Progenitor cell of endocrine pancreas (in vitro differentiated cells): ENCODE measurements at regions not wholly inside any gene's neighbourhood (a gene's known extent, or its start where the extent isn't known, plus 50 kb on each side); places are given as distances from the start of the nearest gene placed in this dataset.

Experiments used
- DNase-seq: peaks from one replicate; pipeline ENCODE4 v3.0.0; 2021; ENCODE audit warnings: low spot score; ENCODE audit not compliant: unreplicated experiment
- H3K27ac Mint-ChIP-seq: 2 replicates; pipeline ENCODE4 v1.8.0; 2021; ENCODE audit warnings: mild to moderate bottlenecking, moderate library complexity, mixed read lengths
- H3K27me3 Mint-ChIP-seq: 2 replicates; pipeline ENCODE4 v1.8.0; 2021; ENCODE audit warnings: mixed read lengths
- H3K36me3 Mint-ChIP-seq: 2 replicates; pipeline ENCODE4 v1.8.0; 2022; ENCODE audit warnings: mixed read lengths; ENCODE audit not compliant: insufficient read depth
- H3K4me1 Mint-ChIP-seq: 2 replicates; pipeline ENCODE4 v1.8.0; 2021; ENCODE audit warnings: low read depth, mixed read lengths
- H3K4me3 Mint-ChIP-seq: 2 replicates; pipeline ENCODE4 v1.8.0; 2021; ENCODE audit warnings: low read depth, mild to moderate bottlenecking, moderate library complexity, mixed read lengths
- H3K9me3 Mint-ChIP-seq: 2 replicates; pipeline ENCODE4 v1.8.0; 2021; ENCODE audit warnings: low read depth, mixed read lengths
- TF ChIP-seq, protein P1 (sequence below): fragments of 200-600 bp; sonication (generic); IDR thresholded peaks from one replicate; pipeline ENCODE4 v1.5.0; 2021; ENCODE audit warnings: antibody characterized with exemption, mild to moderate bottlenecking; ENCODE audit not compliant: unreplicated experiment

DNA sequence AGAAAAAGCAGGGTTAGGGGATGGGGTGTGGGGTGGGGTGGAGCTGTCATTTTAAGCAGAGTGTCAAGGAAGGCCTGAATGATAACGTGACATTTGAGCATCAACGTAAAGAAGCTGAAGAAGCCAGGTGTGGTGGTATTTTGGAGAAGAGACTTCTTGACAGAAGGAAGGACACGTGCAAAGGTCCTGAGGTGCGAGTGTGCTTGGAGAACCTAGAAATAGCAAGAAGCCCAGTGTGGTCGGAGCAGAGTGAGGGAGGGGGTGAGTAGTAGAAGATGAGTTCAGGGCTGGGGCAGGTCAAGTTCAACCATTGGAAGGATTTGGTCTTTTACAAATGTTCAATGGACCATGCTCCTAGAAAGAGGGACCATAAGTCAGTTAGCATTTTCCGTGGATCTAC, 140.2 kb upstream of the ZBTB40 start:
- TF ChIP-seq, protein P1, sequence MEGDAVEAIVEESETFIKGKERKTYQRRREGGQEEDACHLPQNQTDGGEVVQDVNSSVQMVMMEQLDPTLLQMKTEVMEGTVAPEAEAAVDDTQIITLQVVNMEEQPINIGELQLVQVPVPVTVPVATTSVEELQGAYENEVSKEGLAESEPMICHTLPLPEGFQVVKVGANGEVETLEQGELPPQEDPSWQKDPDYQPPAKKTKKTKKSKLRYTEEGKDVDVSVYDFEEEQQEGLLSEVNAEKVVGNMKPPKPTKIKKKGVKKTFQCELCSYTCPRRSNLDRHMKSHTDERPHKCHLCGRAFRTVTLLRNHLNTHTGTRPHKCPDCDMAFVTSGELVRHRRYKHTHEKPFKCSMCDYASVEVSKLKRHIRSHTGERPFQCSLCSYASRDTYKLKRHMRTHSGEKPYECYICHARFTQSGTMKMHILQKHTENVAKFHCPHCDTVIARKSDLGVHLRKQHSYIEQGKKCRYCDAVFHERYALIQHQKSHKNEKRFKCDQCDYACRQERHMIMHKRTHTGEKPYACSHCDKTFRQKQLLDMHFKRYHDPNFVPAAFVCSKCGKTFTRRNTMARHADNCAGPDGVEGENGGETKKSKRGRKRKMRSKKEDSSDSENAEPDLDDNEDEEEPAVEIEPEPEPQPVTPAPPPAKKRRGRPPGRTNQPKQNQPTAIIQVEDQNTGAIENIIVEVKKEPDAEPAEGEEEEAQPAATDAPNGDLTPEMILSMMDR = no peak
- no peak for DNase-seq
- peaks cover 36% of the 10 kb centered on the region for H3K27me3 Mint-ChIP-seq
- no peak overlapping the region for H3K27ac Mint-ChIP-seq
- H3K4me1 Mint-ChIP-seq = no peaks in the 10 kb centered on the region
- peaks cover 7% of the 10 kb centered on the region for H3K9me3 Mint-ChIP-seq
- no peaks in the 10 kb centered on the region for H3K36me3 Mint-ChIP-seq
- H3K4me3 Mint-ChIP-seq = no peak overlapping the region

DNA sequence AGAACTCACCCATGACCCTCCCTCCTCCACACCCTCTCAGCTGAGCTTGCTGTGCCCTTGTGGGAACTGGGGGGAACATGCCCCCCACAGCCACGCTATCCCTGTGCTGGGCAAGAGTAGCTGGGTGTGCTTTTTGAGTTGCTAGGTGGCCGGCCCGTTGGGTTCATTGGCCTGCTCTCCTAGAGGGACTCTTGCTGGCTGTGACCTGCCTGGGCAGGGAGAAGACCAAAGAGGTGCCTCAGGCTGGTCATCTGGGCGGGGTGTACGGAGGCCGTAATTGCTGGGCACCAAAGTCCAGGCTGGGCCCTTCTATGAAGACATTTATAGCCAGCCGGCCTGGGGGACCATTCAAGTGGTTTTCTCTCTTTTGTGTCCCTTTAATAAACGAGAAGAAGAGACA, 138.3 kb upstream of the ZBTB40 start:
- Mint-ChIP-seq H3K4me3 (no peak overlapping the region), H3K4me1 (no peaks in the 10 kb centered on the region), H3K27me3 (peaks cover 30% of the 10 kb centered on the region), H3K9me3 (peaks cover 6% of the 10 kb centered on the region), H3K27ac (no peak overlapping the region), H3K36me3 (no peaks in the 10 kb centered on the region)
- TF ChIP-seq, protein P1 = no peak
- DNase-seq = no peak

DNA sequence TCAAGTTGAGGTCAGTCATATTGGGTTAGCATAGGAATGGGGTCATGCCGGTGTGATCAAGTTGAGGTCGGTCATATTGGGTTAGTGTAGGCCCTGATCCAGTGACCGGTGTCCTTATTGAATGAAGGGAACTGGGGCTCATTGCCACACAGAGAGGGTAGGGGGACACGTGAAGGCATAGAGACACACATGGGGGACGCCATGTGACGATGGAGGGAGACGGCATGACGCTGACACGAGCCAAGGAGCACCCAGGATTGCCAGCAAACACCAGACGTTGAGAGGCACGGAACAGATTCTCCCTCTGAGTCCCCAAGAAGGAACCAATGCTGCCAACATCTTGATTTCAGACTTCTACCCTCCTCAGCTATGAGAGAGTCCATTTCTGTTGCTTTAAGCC, 136.9 kb upstream of the ZBTB40 start:
- peaks cover 33% of the 10 kb centered on the region for H3K27me3 Mint-ChIP-seq
- H3K4me1 Mint-ChIP-seq = no peaks in the 10 kb centered on the region
- no peaks in the 10 kb centered on the region for H3K36me3 Mint-ChIP-seq
- DNase-seq = no peak
- H3K9me3 Mint-ChIP-seq = peaks cover under 1% of the 10 kb centered on the region
- no peak overlapping the region for H3K4me3 Mint-ChIP-seq
- H3K27ac Mint-ChIP-seq = no peak overlapping the region
- TF ChIP-seq, protein P1 = no peak

DNA sequence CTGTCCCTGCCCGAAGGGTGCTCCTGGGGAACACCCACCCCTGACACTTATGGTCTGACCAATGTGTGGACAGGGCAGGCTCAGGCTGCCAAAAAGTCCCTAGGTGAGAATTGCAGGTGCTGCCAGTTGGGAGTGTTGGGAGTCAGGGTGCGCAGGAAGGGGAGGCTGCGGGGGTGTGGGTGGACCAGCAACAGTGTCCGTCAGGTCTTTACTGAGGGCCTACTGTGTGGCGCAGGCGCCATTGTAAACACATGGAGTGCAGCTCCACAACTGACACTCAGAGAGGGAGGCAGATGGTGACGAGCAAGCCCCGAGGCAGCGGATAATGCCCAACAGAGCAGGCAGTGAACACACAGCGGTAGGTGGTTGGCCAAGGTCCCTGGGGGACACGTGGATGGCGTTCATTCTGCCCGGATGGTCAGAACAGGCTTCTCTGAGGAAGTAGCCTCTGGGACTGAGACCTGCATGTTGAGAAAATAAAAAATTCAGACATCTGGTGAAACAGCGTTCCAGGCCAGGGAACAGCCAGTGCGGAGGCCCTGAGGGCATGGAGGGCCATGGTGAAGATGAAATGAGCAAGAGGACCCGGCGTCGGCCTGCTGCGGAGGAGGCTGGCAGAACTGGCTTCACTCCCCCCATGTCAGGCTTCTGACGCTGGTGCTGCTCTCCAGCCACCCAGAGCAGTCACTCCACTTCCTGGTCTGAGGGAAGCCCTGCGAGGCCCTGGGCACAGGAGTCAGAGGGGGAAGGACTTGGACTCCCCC, 136.2 kb upstream of the ZBTB40 start:
- Mint-ChIP-seq H3K27ac (no peak overlapping the region), H3K4me1 (no peaks in the 10 kb centered on the region), H3K36me3 (no peaks in the 10 kb centered on the region), H3K4me3 (no peak overlapping the region), H3K27me3 (peaks cover 38% of the 10 kb centered on the region), H3K9me3 (no peaks in the 10 kb centered on the region)
- TF ChIP-seq, protein P1 = no peak
- no peak for DNase-seq

DNA sequence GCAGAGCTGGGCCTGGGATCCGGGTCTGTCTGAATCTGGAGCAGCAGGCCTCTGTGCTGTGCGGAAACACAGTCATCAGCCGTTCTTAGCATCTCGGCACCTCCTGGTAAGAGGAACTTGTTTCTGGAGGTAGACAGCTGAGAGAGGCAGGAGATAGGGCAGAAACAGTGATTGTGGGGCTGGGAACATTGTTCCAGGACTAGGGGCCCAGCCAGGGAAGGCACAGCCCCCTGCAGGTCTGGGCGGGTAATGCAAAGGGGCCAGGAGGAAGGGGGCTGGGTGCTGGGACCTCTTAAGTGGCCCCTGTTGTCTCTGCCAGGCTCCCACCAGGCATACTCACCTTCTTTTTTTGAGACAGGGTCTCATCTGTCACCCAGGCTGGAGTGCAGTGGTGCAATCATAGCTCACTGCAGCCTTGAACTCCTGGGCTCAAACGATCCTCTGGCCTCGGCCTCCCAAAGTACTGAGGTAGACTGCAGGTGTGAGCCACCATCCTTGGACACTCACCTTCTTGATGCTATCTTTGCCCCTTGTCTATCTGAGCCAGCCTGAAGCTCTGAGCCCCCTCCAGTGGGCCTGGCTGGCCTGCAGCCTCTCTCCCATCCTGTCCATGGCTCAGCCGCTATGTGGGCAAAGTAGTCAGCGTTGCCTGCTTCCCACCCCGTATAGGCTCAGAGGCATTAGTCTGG, 134.3 kb upstream of the ZBTB40 start:
- peak; percentile 35 for DNase-seq
- TF ChIP-seq, protein P1 = peak; percentile 72
- Mint-ChIP-seq H3K27ac (no peak overlapping the region), H3K4me3 (no peak overlapping the region), H3K9me3 (no peaks in the 10 kb centered on the region), H3K4me1 (no peaks in the 10 kb centered on the region), H3K36me3 (no peaks in the 10 kb centered on the region), H3K27me3 (peaks cover 53% of the 10 kb centered on the region)
